Gastroesophageal sphincter (tissue), 4 donors: ENCODE measurements at regions not wholly inside any gene's neighbourhood (a gene's known extent, or its start where the extent isn't known, plus 50 kb on each side); places are given as distances from the start of the nearest gene placed in this dataset.

Source experiments
- ATAC-seq: fragments of 150-250 bp; one replicate; pipeline ENCODE4 v1.9.1; 2016; ENCODE audit warnings: mild to moderate bottlenecking, moderate library complexity
- H3K27ac ChIP-seq, 4 donors: fragments of 200-600 bp; sonication (generic) in 3 of 4; 1 replicate in 3 of 4; 2 replicates in 1 of 4; pipeline ENCODE4 v1.5.1; 2016 to 2019
- H3K27me3 ChIP-seq: fragments of 200-600 bp; sonication (generic); one replicate; pipeline ENCODE4 v1.5.1; 2019
- H3K36me3 ChIP-seq, 2 donors: fragments of 200-600 bp; sonication (generic); one replicate each; pipeline ENCODE4 v1.5.1; 2019; ENCODE audit warnings: control low read depth in 1 of 2
- H3K4me1 ChIP-seq, 3 donors: fragments of 200-600 bp; sonication (generic); 1 replicate in 2 of 3; 2 replicates in 1 of 3; pipeline ENCODE4 v1.5.1; 2016 to 2019; ENCODE audit warnings: control low read depth in 2 of 3
- H3K4me3 ChIP-seq, 2 donors: fragments of 200-600 bp; sonication (generic); one replicate each; pipeline ENCODE4 v1.5.1; 2019; ENCODE audit warnings: mild to moderate bottlenecking in 1 of 2, moderate library complexity in 1 of 2
- H3K9me3 ChIP-seq, 3 donors: fragments of 200-600 bp; sonication (generic); one replicate each; pipeline ENCODE4 v1.5.1; 2017 to 2019; ENCODE audit warnings: control low read depth in 2 of 3
- CTCF ChIP-seq, 4 experiments: fragments of 200-600 bp in 2 of 4; fragments of 450-650 bp in 2 of 4; sonication (generic) in 1 of 4; IDR thresholded peaks; one replicate each; pipeline ENCODE4 v1.5.1; 2017 to 2019; ENCODE audit warnings: antibody characterized with exemption in 4 of 4, mild to moderate bottlenecking in 2 of 4, moderate library complexity in 2 of 4
- EP300 ChIP-seq: sonication (generic); formaldehyde crosslinking; IDR thresholded peaks from one replicate; pipeline ENCODE4 v1.6.1; 2017; ENCODE audit warnings: antibody characterized with exemption, mild to moderate bottlenecking
- POLR2A ChIP-seq, 2 donors: fragments of 450-650 bp; IDR thresholded peaks; one replicate each; pipeline ENCODE4 v1.6.1; 2017; ENCODE audit warnings: antibody characterized with exemption in 2 of 2, mild to moderate bottlenecking in 2 of 2, moderate library complexity in 1 of 2
- POLR2AphosphoS5 ChIP-seq: sonication (generic); formaldehyde crosslinking; IDR thresholded peaks from one replicate; pipeline ENCODE4 v1.6.1; 2017; ENCODE audit warnings: antibody characterized with exemption
- WGBS, 2 donors: methylation state at CpG; one replicate each; pipeline ENCODE4 v1.1.5; 2018; ENCODE audit warnings: low coverage in 1 of 2; 5-methylcytosine and 5-hydroxymethylcytosine counted together

DNA sequence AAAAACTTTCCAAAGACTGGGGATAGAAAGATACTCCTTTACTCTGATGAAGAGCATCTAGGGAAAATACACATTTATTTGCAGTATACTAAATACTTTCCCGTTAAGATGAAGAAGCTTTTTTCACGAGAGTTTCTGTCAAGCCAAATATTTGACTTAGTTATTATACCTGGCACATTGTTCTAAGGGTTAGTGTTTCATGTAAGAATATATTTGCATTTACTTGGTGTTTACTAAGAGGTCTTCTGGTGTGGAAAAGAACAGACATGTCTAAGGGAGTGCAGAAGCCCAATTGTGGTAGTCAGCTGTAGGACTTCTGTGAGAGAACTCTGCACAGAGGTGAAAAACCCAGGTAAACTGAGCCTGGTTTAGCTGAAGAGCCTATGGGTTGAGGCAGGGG is 457.6 kb upstream of the SOX11 start:
- WGBS, 2 donors = 86 to 88% methylated on average over 2 of the region's 2 CpGs

DNA sequence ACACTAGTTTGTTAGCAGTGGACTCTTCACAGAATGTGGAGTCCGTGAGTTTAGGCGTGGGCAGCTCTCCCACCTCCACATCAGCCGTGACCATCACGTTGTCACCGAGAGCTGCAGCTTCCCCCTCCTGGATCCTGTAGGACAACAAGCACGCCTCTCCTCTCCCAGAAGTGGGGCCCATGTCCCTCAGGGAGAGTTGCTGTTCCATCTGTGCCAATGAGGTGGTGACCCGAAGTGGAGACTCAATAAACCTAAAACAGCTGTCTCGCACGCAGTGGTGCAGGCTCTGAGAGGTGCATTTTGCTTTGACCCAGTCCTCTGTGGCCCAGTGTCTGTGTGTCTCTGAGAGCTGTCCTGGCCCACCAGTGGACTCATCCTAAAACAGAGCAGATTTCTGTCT is 456.5 kb upstream of the SOX11 start:
- no peaks in the 10 kb centered on the region for H3K36me3 ChIP-seq
- no peak overlapping the region for H3K4me3 ChIP-seq
- no peak for TF ChIP-seq CTCF (IDR thresholded peaks at IDR 0.05)
- no peaks in the 10 kb centered on the region for H3K4me1 ChIP-seq
- H3K27me3 ChIP-seq = no peaks in the 10 kb centered on the region
- no peaks in the 10 kb centered on the region for H3K9me3 ChIP-seq
- no peak for ATAC-seq
- no peak overlapping the region for H3K27ac ChIP-seq
- WGBS, 2 donors = 83% methylated on average over 6 of the region's 9 CpGs; no CpG with 5 or more reads in 1 of the 2 donors

More for the DNA sequence above, 457.6 kb upstream of the SOX11 start:
- Histone ChIP-seq H3K4me3 (no peak overlapping the region), H3K27ac (no peak overlapping the region), H3K27me3 (no peaks in the 10 kb centered on the region), H3K9me3 (no peaks in the 10 kb centered on the region), H3K36me3 (no peaks in the 10 kb centered on the region), H3K4me1 (no peaks in the 10 kb centered on the region)
- ATAC-seq = no peak
- TF ChIP-seq CTCF (IDR thresholded peaks at IDR 0.05) (no peak), POLR2A (IDR thresholded peaks at IDR 0.05) (no peak), EP300 (no peak), POLR2AphosphoS5 (no peak)

- Histone ChIP-seq H3K9me3 (no peaks in the 10 kb centered on the region), H3K27ac (no peak overlapping the region), H3K36me3 (no peaks in the 10 kb centered on the region), H3K4me1 (no peaks in the 10 kb centered on the region), H3K4me3 (no peak overlapping the region), H3K27me3 (no peaks in the 10 kb centered on the region)
- WGBS, 2 donors = 36 to 62% methylated on average over 2 to 3 of the region's 4 CpGs
- ATAC-seq = no peak
- no peak for TF ChIP-seq CTCF (IDR thresholded peaks at IDR 0.05)
- no peak for TF ChIP-seq POLR2A (IDR thresholded peaks at IDR 0.05)
Measured at GRCh38 chr2:5236249-5236648, 455.9 kb upstream of the SOX11 start.

DNA sequence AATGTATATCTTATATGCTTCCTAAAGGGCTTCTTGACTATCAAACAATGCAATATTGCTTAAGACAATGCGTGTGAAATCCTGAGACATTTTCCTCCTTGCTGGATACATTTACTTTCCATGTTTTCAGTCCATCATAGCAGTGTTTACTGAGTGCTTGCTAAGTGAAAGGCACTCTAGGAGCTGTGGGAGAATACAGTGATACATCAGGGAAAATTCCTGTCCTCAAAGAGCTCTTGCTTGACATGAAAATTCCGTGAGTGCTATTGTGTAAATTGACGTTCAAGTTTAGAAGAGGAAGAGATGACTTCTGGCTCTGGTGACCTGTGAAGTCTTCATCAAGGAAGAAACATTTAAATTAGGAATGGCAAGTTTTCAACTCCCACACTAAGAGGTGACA is 449.4 kb upstream of the SOX11 start:
- WGBS, 2 donors = 41 to 78% methylated on average over 3 of the region's 3 CpGs
- H3K9me3 ChIP-seq = no peaks in the 10 kb centered on the region
- no peak overlapping the region for H3K4me3 ChIP-seq
- H3K4me1 ChIP-seq = no peaks in the 10 kb centered on the region
- TF ChIP-seq POLR2AphosphoS5 = no peak
- no peak for TF ChIP-seq EP300
- TF ChIP-seq CTCF (IDR thresholded peaks at IDR 0.05) = no peak
- TF ChIP-seq POLR2A (IDR thresholded peaks at IDR 0.05) = no peak
- no peaks in the 10 kb centered on the region for H3K27me3 ChIP-seq
- no peak for ATAC-seq
- H3K27ac ChIP-seq = no peak overlapping the region
- H3K36me3 ChIP-seq = no peaks in the 10 kb centered on the region

DNA sequence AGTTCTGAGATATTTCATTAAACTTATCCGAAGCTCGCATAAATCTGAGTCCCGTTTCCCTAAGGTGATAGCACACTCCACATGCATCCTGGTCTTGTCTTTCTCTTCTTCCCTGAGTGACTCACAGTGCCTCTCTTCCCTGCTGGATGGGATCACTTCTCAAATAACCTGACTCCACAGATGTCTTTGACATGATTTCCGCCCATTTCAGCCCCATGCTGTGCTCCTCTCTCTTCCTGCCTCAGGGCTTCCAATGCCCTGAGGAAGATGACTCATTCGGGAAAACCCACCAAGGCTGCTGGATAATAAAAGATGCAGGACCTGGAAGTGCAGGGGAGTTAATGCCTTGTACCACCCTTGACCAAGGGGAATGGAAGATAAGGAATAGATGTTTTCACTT is 441.7 kb upstream of the SOX11 start:
- H3K27me3 ChIP-seq = no peaks in the 10 kb centered on the region
- no peak for ATAC-seq
- H3K4me3 ChIP-seq = no peak overlapping the region
- H3K4me1 ChIP-seq = no peaks in the 10 kb centered on the region
- H3K36me3 ChIP-seq = no peaks in the 10 kb centered on the region
- no peaks in the 10 kb centered on the region for H3K9me3 ChIP-seq
- TF ChIP-seq EP300 = no peak
- TF ChIP-seq POLR2AphosphoS5 = no peak
- TF ChIP-seq POLR2A (IDR thresholded peaks at IDR 0.05) = no peak
- TF ChIP-seq CTCF (IDR thresholded peaks at IDR 0.05) = no peak
- no peak overlapping the region for H3K27ac ChIP-seq
- WGBS, 2 donors = 89 to 90% methylated on average over 3 to 5 of the region's 5 CpGs
